Mucosa of rectum (tissue), 2 donors: ENCODE measurements at regions not wholly inside any gene's neighbourhood (a gene's known extent, or its start where the extent isn't known, plus 50 kb on each side); places are given as distances from the start of the nearest gene placed in this dataset.
"Not testable (repeated sequence)": the region's sequence is repeated elsewhere in the genome, so short reads cannot be mapped to it uniquely, and the experiment has no call there.

Source experiments
- H3K27ac ChIP-seq, 2 donors: one replicate each; pipeline ENCODE4 v1.7.0; 2013; ENCODE audit warnings: inconsistent platforms in 2 of 2, low read depth in 2 of 2, low read length in 2 of 2
- H3K27me3 ChIP-seq, 2 donors: one replicate each; pipeline ENCODE4 v1.7.0; 2013; ENCODE audit warnings: low read length in 2 of 2; ENCODE audit not compliant: control insufficient read depth in 2 of 2, insufficient read depth in 2 of 2
- H3K36me3 ChIP-seq, 2 donors: one replicate each; pipeline ENCODE4 v1.7.0; 2013; ENCODE audit warnings: low read length in 2 of 2; ENCODE audit not compliant: control insufficient read depth in 2 of 2, insufficient read depth in 2 of 2
- H3K4me1 ChIP-seq, 2 donors: one replicate each; pipeline ENCODE4 v1.7.0; 2013; ENCODE audit warnings: low read length in 2 of 2, mild to moderate bottlenecking in 1 of 2; ENCODE audit not compliant: control insufficient read depth in 2 of 2, insufficient read depth in 2 of 2
- H3K4me3 ChIP-seq, 2 donors: one replicate each; pipeline ENCODE4 v1.7.0; 2013; ENCODE audit warnings: low read length in 2 of 2
- H3K9ac ChIP-seq, 2 donors: one replicate each; pipeline ENCODE4 v1.7.0; 2013; ENCODE audit warnings: low read length in 2 of 2, low read depth in 1 of 2, mild to moderate bottlenecking in 1 of 2
- H3K9me3 ChIP-seq, 2 donors: one replicate each; pipeline ENCODE4 v1.7.0; 2013; ENCODE audit warnings: low read length in 2 of 2; ENCODE audit not compliant: control insufficient read depth in 2 of 2
- donor health status: healthy.
- donor health status: Normal muscosa, but diverticular disease.

DNA sequence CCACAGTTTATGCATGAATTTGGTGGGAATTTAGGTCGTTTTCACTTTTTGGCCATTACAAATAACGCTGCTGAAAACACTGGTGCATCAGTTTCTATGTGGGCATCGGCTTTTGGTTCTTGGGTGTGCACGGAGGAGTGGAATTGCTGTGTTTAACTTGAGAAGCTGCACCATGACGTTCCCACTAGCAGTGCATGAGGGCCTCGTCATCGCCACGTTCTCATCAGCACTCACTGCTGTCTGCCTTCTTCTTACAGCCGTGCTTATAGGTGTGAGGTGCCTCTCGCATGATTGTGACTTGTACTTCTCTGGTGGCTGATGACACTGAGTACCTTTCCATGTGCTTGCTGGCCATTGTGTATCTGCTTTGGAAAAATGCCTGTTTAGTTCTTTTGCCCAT lies 204.4 kb downstream of the BANP start:
- not testable (repeated sequence) for H3K27me3 ChIP-seq, H3K27ac ChIP-seq, H3K36me3 ChIP-seq, H3K4me1 ChIP-seq, H3K4me3 ChIP-seq, H3K9ac ChIP-seq, H3K9me3 ChIP-seq

DNA sequence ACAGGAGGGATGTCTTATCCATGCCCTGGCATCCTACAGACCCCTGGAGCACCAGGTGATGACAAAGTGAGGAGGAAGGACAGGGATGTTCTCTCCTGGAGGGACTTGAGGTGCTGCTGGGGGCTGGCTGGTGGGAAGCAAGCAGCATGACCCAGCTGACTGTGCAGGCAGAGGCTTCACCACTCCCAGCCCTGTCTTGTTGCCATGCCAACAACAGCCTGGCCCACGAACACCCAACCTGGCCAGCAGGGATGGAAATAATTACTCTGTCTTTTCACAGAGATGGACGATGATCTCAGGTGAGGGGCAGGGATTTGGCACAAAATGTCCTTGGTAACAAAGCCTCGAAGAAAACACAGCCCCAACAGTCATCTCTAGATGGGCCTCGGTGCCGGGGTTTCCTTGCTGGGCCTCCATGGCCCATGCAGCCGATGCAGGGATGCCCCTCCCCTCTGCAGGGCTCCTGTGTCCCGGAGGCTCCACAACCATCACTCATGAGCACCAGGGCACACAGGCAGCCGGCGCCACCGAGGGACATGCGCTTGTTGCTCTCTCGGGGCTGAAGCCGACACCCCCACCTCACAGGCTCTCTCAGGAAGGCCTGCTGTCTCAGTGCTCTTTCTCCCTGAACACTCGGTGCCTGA lies 205.5 kb downstream of the BANP start:
- H3K27ac ChIP-seq, H3K9ac ChIP-seq, H3K9me3 ChIP-seq, H3K4me3 ChIP-seq, H3K36me3 ChIP-seq, H3K27me3 ChIP-seq, H3K4me1 ChIP-seq: not testable (repeated sequence)

DNA sequence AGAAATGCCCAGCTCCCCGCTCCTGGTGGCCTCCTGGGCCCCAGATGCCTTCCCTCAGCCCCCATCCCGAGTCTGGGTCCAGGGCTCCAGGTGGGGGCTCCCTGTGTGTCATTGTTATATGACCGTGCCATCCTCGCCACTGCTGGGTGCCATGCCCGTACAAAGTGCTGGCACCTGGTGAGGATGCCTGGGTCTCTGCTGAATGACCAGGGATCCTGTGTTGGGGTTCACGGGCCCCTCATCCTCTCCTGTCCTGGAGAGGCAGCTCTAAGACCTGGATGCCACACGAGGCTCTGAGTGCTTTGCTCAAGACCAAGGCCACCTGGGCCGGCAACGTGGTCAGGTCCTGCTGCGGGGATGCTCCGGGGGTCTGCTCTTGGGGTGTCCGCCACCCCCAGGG lies 206.5 kb downstream of the BANP start:
- not testable (repeated sequence) for H3K4me1 ChIP-seq, H3K27me3 ChIP-seq, H3K36me3 ChIP-seq, H3K4me3 ChIP-seq, H3K9me3 ChIP-seq, H3K27ac ChIP-seq, H3K9ac ChIP-seq

DNA sequence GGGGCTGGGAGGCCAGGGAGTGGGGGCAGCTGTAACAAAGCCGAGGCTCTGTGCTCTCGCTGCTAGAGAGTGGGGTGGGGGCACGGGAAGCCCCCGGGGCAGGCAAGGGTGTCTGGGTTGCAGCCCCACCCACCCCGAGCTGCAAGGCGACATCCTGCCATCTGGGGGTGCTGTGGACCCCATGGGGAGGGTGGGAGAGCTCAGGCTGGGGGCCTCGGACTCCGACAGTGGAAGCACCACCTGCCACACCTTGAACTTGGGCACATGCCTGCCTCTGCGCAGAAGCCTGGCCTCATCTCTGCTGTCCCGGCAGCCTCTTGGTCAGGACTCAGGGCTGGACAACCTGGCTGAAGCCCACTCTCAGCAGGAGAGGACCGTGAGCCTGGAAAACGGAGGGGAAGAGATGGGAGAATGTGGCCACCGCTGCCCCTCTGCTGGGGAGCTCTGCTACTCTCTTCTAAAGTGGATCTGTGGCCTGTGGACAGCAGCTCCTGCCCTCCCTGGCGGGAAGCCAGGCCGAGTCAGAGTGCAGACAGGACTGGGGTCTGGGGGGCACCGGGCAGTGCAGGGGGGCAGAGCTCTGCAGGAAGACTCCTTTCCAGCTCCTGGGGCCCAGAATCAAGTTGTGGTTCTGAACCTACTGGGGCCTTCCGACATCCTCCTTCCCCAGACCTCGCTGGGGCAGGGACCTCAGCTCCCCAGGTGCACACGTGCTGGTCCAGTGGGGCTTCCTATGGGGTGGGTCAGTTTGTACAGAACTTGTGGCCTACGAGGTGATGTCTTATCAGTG lies 207.2 kb downstream of the BANP start:
- H3K4me3 ChIP-seq, H3K9me3 ChIP-seq, H3K27ac ChIP-seq, H3K4me1 ChIP-seq, H3K36me3 ChIP-seq, H3K9ac ChIP-seq, H3K27me3 ChIP-seq: not testable (repeated sequence)

DNA sequence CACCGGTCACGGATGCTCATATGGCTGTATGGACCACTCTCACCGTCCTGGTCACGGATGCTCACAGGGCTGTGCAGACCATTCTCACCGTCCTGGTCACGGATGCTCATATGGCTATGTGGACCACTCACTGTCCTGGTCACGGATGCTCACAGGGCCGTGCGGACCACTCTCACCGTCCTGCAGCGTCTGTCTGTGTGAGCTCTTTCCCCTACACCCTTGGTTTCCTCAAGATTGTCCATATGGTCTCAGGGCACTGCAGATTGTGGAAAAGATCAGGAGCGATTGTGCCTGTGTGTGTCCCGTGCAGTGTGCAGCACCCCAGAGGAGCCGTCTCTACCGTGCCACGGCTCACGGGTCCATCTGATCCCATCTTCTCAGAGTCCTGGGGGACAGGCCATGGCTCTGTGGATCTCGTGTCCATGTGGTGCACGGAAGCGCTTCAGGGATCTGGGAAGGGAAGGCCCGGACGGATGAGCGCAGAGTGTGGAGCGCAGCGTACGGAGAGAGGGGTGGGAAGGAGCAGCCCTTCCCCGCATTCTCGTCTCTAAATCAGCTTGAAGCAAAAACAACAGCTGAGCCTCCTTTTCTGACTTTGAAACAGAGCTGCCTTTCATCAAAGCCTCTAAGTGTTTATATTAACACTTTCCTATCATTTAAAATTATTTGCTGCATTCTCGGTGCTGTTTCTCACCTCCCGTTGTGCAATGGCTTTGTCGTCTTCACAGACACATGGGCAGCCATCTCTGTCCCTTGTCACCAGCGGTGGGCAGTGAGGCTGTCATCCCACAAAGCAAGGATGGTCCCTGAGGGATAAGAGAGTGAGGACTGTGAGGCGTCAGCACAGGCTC lies 208.0 kb downstream of the BANP start:
- H3K9ac ChIP-seq, H3K27ac ChIP-seq, H3K4me3 ChIP-seq, H3K9me3 ChIP-seq, H3K36me3 ChIP-seq, H3K4me1 ChIP-seq, H3K27me3 ChIP-seq: not testable (repeated sequence)

DNA sequence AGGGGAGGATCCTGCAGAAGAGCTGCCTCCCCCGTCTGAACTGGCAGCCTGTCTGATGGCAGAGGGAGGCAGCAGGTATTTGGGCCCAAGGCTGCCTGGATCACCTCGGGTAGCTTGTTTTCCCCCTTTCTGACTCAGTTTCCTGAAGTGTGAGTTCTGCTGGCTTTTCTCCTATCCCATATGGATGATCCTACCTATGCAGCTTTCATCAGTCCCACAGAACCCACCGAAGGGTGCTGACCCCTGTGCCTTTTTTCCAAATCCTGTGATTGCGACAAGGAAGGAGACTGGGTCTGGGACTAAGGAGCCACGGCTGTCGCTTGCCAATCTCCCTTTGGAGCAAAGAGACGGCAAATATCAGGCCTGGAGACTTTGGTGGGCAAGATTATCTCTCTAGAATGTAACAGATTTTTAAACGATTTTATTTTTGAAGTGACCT lies 208.7 kb downstream of the BANP start:
- not testable (repeated sequence) for H3K36me3 ChIP-seq, H3K4me1 ChIP-seq, H3K9ac ChIP-seq, H3K9me3 ChIP-seq, H3K4me3 ChIP-seq, H3K27me3 ChIP-seq, H3K27ac ChIP-seq

DNA sequence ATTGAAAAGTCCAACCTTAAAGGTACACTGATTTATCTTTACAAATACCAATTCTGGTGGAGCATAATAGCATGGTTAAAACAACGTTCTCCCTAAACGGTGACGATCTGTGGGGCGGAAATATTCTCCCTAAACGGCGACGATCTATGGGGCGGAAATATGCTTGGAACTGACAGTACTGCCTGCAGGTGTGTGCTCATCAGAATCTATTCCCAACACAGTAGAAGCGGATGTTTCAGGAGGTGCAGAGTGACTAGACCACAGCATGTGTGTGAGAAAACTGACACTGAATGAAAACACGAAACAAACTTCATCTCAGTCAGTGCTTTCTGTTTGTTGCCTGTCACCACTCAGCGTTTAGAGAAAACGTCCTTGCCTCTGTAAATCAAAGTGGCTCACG lies 210.0 kb downstream of the BANP start:
- not testable (repeated sequence) for H3K9me3 ChIP-seq, H3K27ac ChIP-seq, H3K4me1 ChIP-seq, H3K27me3 ChIP-seq, H3K36me3 ChIP-seq, H3K9ac ChIP-seq, H3K4me3 ChIP-seq

DNA sequence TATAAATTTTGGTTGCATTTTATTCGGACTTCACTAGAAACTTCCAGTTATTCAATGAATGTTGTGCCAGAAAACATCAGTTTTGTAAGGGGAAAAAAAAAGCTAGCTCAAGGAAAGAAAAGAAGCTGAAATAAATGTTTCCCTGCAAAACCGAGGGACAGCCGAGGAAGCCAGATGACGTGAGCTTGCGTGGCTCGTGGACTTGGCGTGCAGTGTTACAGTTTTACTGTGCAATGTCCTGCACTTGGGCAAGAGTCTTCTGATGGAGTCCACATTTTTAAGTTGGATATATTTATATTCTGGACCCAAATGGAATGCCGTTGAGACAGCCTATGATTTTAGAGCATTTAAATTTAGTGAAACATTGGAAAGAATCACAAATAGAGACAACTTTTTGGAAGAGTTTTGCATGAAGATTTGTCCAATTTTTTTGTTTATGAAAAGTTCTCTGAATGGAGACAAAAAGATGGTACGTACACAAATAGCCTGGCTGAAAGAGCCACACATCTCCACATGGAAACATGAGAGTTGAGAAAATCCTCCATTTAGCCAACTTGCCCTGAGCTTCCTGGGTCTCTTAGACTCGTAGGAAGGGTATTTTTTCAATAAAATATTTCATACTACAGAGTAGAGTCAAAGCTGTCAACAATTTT lies 210.5 kb downstream of the BANP start:
- not testable (repeated sequence) for H3K4me3 ChIP-seq, H3K9me3 ChIP-seq, H3K27ac ChIP-seq, H3K4me1 ChIP-seq, H3K27me3 ChIP-seq, H3K36me3 ChIP-seq, H3K9ac ChIP-seq

DNA sequence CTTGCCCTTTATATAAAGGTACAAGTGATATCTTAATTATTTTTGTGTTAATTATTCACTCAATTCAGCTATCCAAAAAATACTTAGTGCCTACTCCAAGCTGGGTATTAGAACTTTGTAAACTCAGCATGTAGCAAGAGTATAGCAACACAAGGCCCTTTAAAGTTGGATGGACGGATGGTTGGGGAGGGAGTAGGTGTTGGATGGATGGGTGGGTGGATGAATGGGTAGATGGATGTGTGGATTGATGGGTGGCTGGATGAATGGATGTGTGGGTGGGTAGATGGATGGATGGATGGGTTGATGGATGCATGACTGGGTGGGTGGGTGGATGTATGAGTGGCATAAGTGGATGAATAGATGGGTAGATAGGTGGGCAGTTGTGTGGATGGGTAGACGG lies 211.5 kb downstream of the BANP start:
- H3K9me3 ChIP-seq, H3K9ac ChIP-seq, H3K27ac ChIP-seq, H3K36me3 ChIP-seq, H3K4me3 ChIP-seq, H3K27me3 ChIP-seq, H3K4me1 ChIP-seq: not testable (repeated sequence)
